Glutamatergic neuron (in vitro differentiated cells): ENCODE measurements at regions not wholly inside any gene's neighbourhood (a gene's known extent, or its start where the extent isn't known, plus 50 kb on each side); places are given as distances from the start of the nearest gene placed in this dataset.

Source experiments
- DNase-seq: peaks from one replicate; pipeline ENCODE4 v3.0.0; 2022
- H3K27ac Mint-ChIP-seq: one replicate; pipeline ENCODE4 v1.8.0; 2020; ENCODE audit warnings: mild to moderate bottlenecking, mixed read lengths, inconsistent platforms; ENCODE audit not compliant: unreplicated experiment
- H3K27me3 Mint-ChIP-seq: one replicate; pipeline ENCODE4 v1.8.0; 2020; ENCODE audit warnings: mild to moderate bottlenecking, moderate library complexity, mixed read lengths, inconsistent platforms; ENCODE audit not compliant: unreplicated experiment
- H3K36me3 Mint-ChIP-seq: one replicate; pipeline ENCODE4 v1.8.0; 2020; ENCODE audit warnings: mild to moderate bottlenecking, mixed read lengths, inconsistent platforms; ENCODE audit not compliant: unreplicated experiment
- H3K4me1 Mint-ChIP-seq: one replicate; pipeline ENCODE4 v1.8.0; 2020; ENCODE audit warnings: mild to moderate bottlenecking, low read depth, mixed read lengths, inconsistent platforms; ENCODE audit not compliant: unreplicated experiment
- H3K4me3 Mint-ChIP-seq: one replicate; pipeline ENCODE4 v1.8.0; 2020; ENCODE audit warnings: mild to moderate bottlenecking, mixed read lengths, inconsistent platforms; ENCODE audit not compliant: unreplicated experiment
- H3K9me3 Mint-ChIP-seq: one replicate; pipeline ENCODE4 v1.8.0; 2020; ENCODE audit warnings: mild to moderate bottlenecking, moderate library complexity, mixed read lengths, inconsistent platforms; ENCODE audit not compliant: unreplicated experiment
- CTCF ChIP-seq: fragments of 200-600 bp; sonication (generic); IDR thresholded peaks from one replicate; pipeline ENCODE4 v1.5.0; 2021; ENCODE audit not compliant: partially characterized antibody, unreplicated experiment

GRCh38 chr15:59818336-59818735, 129.2 kb upstream of the BNIP2 start:
- TF ChIP-seq CTCF: no peak
- Mint-ChIP-seq H3K27me3 (no peaks in the 10 kb centered on the region), H3K4me1 (peaks cover 7% of the 10 kb centered on the region), H3K4me3 (no peak overlapping the region), H3K27ac (no peak overlapping the region), H3K9me3 (peaks cover 2% of the 10 kb centered on the region), H3K36me3 (peaks cover 2% of the 10 kb centered on the region)
- DNase-seq: no peak

- Mint-ChIP-seq H3K9me3 (peaks cover 2% of the 10 kb centered on the region), H3K4me3 (no peak overlapping the region), H3K36me3 (no peaks in the 10 kb centered on the region), H3K27me3 (no peaks in the 10 kb centered on the region), H3K4me1 (peaks cover 8% of the 10 kb centered on the region), H3K27ac (no peak overlapping the region)
- no peak for TF ChIP-seq CTCF
- DNase-seq: no peak
These were observed 128.7 kb upstream of the BNIP2 start for GRCh38 chr15:59817834-59818233.

DNA sequence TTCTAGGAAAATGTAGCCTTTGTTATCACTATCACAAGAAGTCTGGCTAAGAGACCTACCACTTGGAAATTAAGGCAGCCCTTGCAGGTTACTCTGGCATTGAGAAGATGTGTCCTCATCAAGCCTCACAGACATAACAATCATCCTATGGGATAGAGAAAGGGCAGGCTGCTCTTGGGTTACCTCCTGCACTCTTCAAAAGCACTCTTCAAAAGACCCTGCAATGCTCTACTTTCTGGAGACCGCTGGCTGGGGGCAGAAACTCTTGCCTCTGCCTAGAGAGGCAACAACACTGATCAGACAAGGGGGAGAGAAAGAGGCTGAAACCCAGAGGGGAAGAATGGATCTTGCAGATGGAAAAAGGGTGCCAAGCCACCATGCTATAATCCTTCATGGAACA, 127.9 kb upstream of the BNIP2 start:
- Mint-ChIP-seq H3K27me3 (no peaks in the 10 kb centered on the region), H3K36me3 (no peaks in the 10 kb centered on the region), H3K4me3 (no peak overlapping the region), H3K9me3 (peaks cover 3% of the 10 kb centered on the region), H3K27ac (no peak overlapping the region), H3K4me1 (peaks cover 14% of the 10 kb centered on the region)
- no peak for TF ChIP-seq CTCF
- DNase-seq: no peak

DNA sequence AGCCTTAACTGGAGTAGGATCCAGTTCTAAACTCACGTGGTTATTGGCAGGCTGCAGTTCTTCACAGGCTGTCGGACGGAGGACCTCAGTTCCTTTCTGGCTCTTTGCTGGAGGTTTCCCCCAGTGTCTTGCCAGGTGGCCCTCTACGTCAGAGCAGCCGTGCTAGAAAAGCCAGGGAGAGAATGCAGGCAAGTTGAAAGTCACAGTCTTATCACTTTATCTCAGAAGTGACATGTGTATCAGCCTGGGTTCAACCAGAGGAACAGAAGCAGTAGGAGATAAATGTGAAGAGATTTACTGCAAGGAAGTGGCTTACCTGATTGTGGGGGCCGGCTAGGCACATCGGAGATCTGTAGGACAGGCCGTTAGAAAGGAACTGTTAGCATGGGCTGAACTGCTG, 125.3 kb upstream of the BNIP2 start:
- no peaks in the 10 kb centered on the region for H3K36me3 Mint-ChIP-seq
- no peak overlapping the region for H3K4me3 Mint-ChIP-seq
- H3K4me1 Mint-ChIP-seq: peaks cover 17% of the 10 kb centered on the region
- no peak overlapping the region for H3K27ac Mint-ChIP-seq
- TF ChIP-seq CTCF: no peak
- no peaks in the 10 kb centered on the region for H3K27me3 Mint-ChIP-seq
- DNase-seq: no peak
- H3K9me3 Mint-ChIP-seq: peaks cover 1% of the 10 kb centered on the region

DNA sequence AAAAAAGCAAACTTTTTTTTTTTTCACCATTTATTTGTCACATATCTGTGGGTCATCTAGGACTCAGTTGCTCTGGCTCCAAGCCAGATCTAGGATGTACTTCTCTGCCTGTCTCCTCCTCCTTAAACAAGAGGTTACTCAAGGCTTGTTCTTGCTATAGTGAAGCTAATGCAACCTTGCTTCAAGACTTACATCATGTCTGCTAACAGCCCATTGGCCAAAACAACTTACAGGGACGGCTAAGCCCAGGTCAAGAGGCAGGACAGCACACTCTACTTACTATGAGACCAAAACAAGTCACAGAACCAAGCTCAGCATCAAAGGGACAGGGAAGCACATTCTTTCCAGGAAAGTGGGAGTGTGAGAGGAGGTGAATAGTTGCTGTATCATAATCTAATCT, 123.8 kb upstream of the BNIP2 start:
- Mint-ChIP-seq H3K27me3 (no peaks in the 10 kb centered on the region), H3K9me3 (peaks cover 1% of the 10 kb centered on the region), H3K4me1 (peaks cover 10% of the 10 kb centered on the region), H3K4me3 (no peak overlapping the region), H3K36me3 (no peaks in the 10 kb centered on the region), H3K27ac (no peak overlapping the region)
- no peak for TF ChIP-seq CTCF
- DNase-seq: no peak
